ENCODE measurements at regions not wholly inside any gene's neighbourhood (a gene's known extent, or its start where the extent isn't known, plus 50 kb on each side); places are given as distances from the start of the nearest gene placed in this dataset.
"Not testable (repeated sequence)": the region's sequence is repeated elsewhere in the genome, so short reads cannot be mapped to it uniquely, and the experiment has no call there.

DNA sequence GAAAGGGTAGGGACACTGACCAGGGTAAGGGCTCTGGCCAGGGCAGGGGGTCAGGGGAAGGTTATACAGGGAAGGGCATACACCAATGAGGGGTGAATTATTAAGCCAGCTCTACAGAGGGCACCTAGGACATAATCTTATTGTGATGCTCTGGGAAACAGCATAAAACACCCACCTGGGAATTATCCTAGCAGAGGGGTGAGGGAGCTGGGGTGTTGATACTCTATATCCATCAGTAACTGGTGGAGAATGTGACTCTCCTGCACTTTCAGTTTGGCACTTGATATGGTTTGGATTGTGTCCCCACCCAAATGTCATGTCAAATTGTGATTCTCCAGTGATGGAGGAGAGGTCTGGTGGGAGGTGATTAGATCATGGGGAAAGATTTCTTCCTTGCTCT, 291.2 kb downstream of the ASMT start:
- DNase-seq, result no peak

- not testable (repeated sequence) for DNase-seq
These were observed 294.1 kb downstream of the ASMT start for GRCh38 chrX:1908996-1909395.

DNA sequence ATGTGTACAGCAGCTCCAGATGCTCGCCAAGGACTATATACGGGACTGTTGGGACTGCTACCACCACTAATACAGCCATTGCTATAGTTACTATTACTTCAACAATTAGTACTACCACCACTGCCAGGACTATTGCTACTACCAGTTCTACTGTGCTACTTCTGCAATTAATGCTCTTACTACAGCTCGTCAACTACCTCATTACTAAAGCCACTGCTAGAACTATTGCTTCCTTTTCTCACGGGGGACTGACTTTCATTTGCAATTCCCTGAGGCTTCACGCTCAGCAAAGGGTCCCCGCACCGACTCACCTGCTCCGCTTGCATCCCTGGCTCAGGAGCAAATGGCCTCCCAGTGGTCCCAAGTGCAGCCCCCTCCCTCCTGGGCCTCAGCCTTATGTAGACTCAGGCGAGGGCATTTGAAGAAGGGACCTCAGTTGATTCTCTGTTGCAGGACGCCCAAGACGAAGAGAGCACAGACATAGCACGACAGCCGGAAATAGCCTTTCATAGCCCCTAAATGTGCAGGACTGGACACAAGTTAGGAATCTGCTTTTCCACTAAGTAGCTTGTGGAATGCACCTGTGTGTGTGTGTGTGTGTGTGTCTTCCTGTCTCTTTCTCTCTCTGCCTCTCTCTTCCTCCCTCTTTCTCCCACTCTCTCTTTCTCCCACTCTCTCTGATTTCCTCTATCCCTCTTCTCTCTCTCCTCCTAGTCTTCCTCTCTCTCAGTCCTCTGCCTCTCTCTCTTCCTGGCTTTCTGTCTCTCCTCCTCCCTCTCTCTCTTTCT, 294.8 kb downstream of the ASMT start:
- DNase-seq, result no peak

DNA sequence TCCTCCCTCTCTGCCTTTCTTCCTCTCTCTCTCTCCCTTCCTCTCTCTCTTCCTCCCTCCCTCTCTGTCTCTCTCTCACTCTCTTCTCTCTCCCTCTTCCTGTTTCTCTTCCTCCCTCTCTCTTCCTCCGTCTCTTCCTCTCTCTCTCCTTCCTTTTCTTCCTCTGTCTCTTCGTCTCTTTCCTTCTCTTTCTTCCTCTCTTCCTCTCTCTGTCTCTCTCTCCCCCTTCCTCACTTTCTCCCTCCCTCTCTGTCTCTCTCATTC, 295.3 kb downstream of the ASMT start:
- no peak for DNase-seq

GRCh38 chrX:1911401-1912128, 296.7 kb downstream of the ASMT start:
- DNase-seq, result no peak

GRCh38 chrX:1912193-1912592, 297.3 kb downstream of the ASMT start:
- no peak for DNase-seq

GRCh38 chrX:1914606-1915365, 299.9 kb downstream of the ASMT start:
- DNase-seq, result no peak

DNA sequence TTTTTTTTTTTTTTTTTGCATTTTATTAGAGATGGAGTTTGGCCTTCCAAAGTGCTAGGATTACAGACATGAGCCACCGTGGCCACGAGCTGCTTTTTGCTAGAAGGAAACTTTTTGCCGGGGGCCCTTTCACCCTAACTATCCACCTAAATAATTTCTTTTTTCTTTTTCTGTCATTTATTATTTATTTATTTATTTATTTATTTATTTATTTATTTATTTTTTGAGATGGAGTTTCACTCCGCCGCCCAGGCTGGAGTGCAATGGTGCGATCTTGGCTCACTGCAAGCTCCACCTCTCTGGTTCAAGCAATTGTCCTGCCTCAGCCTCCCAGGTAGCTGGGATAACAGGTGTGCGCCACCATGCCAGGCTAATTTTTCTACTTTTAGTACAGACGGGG, 303.9 kb downstream of the ASMT start:
- no peak for DNase-seq

DNA sequence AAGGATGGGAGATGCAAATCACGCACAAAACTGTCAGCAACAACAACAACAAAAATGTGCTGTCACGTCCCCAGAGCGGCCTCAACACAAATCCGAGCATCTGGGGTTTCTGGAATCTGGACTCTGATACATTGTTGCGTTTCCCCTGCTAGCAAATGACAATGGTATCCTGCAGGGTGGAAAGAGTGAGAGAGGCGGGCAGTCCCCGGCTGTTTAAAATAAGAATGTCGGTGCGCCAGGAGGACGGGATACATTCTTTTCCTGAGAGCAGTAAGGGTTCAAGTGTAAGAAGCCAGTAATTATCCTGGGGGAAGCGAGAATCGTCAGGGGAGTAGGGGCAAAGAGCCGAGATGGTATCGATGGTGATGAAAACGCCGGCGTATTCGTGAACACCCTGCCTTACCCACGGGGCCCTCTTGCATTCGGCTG, 310.2 kb downstream of the ASMT start:
- no peak for DNase-seq

GRCh38 chrX:1928805-1929204, 313.9 kb downstream of the ASMT start:
- no peak for DNase-seq

DNA sequence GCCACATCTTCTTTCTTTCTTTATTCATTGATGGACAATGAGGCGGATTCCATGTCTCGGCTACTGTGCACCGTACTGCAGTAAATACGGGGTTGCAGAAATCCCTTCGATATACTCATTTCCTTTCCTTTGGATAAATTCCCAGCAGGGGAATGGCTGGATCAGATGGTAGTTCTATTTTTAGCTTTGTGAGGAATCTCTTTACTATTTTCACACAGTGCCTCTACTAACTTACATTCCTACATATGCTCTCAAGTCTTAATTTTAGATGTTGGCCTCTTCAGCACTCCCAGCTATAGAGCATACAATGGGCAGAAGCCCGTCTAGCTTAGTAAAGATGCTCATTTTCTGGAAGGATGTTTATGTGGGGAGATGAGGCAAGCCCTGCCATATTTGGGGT, 317.4 kb downstream of the ASMT start:
- no peak for DNase-seq

- DNase-seq, result no peak
These were observed 319.1 kb downstream of the ASMT start for GRCh38 chrX:1933964-1934363.

DNA sequence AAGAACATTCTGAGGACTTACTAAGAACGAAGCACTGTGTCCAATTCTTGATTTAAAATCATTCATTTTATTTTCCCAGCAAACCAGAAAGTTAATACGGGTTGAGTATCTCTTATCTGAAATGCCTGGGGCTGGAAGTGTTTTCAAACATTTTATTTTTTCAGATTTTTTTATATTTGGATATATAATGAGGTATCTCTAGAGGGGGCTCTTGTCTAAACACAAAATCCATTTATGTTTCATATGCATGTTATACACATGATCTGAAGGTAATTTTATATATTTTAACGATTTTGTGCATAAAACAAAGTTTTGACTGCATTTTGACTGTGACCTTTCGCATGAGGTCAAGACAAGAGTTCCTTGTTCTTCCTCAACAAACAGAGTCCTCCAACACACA, 320.9 kb downstream of the ASMT start:
- DNase-seq, result no peak

GRCh38 chrX:1938190-1938589, 323.3 kb downstream of the ASMT start:
- DNase-seq, result no peak

DNA sequence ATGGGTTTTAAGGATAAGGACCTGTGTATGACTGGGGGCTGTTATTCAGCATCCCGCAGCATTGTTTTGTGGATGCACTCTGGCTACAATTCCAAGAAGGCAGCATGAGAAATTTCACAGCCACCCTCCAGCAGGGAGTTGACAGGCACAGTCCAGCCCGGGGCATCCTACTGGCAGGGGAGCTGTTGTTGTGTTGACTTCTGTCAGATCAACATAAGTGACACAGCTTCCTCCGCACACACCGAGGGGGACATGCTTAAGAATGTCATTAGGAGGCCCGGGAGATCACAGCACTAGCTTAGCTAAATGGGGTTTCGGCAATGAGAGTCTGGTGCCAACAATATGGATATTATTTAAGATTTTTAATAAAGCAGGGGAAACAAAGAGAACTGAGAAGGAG, 326.5 kb downstream of the ASMT start:
- DNase-seq, result no peak

DNA sequence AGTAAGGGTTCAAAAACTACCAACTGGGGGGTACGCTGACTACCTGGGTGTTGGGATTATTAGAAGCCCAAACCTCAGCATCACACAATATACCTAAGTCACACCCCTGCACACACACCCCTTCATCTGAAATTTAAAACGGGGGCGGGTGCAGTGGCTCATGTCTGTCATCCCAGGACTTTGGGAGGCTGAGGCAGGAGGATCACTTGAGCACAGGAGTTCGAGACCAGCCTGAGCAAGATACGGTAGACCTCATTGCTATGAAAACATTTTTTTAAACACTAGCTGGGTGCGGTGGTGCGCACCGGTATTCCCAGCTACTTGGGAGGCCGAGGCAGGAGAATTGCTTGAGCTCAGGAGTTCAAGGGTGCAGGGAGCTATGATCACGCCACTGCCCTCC, 331.0 kb downstream of the ASMT start:
- DNase-seq, result no peak

- no peak for DNase-seq
These were observed 332.1 kb downstream of the ASMT start for GRCh38 chrX:1946974-1947373.

All from CD4-positive, alpha-beta T cell treated with Interleukin-12 subunit alpha and Interleukin-12 subunit beta, for 1 hour (primary cell).